ENCODE measurements at regions not wholly inside any gene's neighbourhood (a gene's known extent, or its start where the extent isn't known, plus 50 kb on each side); places are given as distances from the start of the nearest gene placed in this dataset.

DNA sequence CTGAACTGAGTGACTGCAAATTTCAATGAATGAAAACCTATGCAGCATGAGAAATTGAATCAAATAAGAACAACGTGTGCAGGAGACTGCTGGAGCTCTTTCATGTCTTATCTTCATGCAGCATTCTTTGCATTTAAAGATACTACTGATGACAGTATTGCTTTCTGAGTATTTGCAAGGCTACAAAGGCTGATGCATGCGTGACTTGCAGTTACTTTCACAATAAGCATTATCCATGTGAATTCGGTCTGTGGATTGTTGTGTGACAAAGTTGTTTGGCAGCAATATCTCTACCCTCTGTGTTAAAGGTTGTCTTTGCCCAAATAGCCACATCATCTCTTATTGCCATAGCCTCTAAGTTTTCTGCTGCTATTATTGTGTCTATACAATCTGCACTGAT, 102.1 kb upstream of the FBXL17 start:
- Histone ChIP-seq H3K9ac (ENCODE audit: low read length in 3 of 3) (no peak overlapping the region), H3K36me3 (ENCODE audit: control insufficient read depth in 2 of 3, insufficient read depth in 3 of 3, low read length in 3 of 3) (no peaks in the 10 kb centered on the region), H3K27ac (ENCODE audit: low read depth in 2 of 2, low read length in 2 of 2) (no peak overlapping the region), H3K4me1 (ENCODE audit: control insufficient read depth in 2 of 3, insufficient read depth in 2 of 3, low read depth in 1 of 3, low read length in 3 of 3) (no peaks in the 10 kb centered on the region), H3K27me3 (ENCODE audit: control insufficient read depth, insufficient read depth, low read length) (no peaks in the 10 kb centered on the region), H3K4me3 (ENCODE audit: low read length in 3 of 3) (no peak overlapping the region), H3K9me3 (ENCODE audit: control insufficient read depth in 2 of 3, insufficient read depth in 1 of 3, low read length in 3 of 3) (no peaks in the 10 kb centered on the region)
- TF ChIP-seq, protein P1, sequence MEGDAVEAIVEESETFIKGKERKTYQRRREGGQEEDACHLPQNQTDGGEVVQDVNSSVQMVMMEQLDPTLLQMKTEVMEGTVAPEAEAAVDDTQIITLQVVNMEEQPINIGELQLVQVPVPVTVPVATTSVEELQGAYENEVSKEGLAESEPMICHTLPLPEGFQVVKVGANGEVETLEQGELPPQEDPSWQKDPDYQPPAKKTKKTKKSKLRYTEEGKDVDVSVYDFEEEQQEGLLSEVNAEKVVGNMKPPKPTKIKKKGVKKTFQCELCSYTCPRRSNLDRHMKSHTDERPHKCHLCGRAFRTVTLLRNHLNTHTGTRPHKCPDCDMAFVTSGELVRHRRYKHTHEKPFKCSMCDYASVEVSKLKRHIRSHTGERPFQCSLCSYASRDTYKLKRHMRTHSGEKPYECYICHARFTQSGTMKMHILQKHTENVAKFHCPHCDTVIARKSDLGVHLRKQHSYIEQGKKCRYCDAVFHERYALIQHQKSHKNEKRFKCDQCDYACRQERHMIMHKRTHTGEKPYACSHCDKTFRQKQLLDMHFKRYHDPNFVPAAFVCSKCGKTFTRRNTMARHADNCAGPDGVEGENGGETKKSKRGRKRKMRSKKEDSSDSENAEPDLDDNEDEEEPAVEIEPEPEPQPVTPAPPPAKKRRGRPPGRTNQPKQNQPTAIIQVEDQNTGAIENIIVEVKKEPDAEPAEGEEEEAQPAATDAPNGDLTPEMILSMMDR (IDR thresholded peaks at IDR 0.05; ENCODE audit: borderline replicate concordance, extremely low read depth, insufficient read depth): no peak
- DNase-seq (no peak), FAIRE-seq (no peak)
- intact Hi-C loops (cut with DNase I): no loop called here

GRCh38 chr5:108481355-108481931, 99.5 kb upstream of the FBXL17 start:
- no peak overlapping the region for H3K4me3 ChIP-seq (ENCODE audit: low read length in 3 of 3)
- TF ChIP-seq, protein P1 (IDR thresholded peaks at IDR 0.05; ENCODE audit: borderline replicate concordance, extremely low read depth, insufficient read depth): peak; percentile 25
- no peak for FAIRE-seq
- H3K9ac ChIP-seq (ENCODE audit: low read length in 3 of 3): no peak overlapping the region
- no peaks in the 10 kb centered on the region for H3K27me3 ChIP-seq (ENCODE audit: control insufficient read depth, insufficient read depth, low read length)
- intact Hi-C loops (cut with DNase I): no loop called here
- no peaks in the 10 kb centered on the region for H3K36me3 ChIP-seq (ENCODE audit: control insufficient read depth in 2 of 3, insufficient read depth in 3 of 3, low read length in 3 of 3)
- no peaks in the 10 kb centered on the region for H3K9me3 ChIP-seq (ENCODE audit: control insufficient read depth in 2 of 3, insufficient read depth in 1 of 3, low read length in 3 of 3)
- DNase-seq: peak in 2 of 5 donors; percentile 43 to 59
- H3K4me1 ChIP-seq (ENCODE audit: control insufficient read depth in 2 of 3, insufficient read depth in 2 of 3, low read depth in 1 of 3, low read length in 3 of 3): no peaks in the 10 kb centered on the region
- H3K27ac ChIP-seq (ENCODE audit: low read depth in 2 of 2, low read length in 2 of 2): no peak overlapping the region

DNA sequence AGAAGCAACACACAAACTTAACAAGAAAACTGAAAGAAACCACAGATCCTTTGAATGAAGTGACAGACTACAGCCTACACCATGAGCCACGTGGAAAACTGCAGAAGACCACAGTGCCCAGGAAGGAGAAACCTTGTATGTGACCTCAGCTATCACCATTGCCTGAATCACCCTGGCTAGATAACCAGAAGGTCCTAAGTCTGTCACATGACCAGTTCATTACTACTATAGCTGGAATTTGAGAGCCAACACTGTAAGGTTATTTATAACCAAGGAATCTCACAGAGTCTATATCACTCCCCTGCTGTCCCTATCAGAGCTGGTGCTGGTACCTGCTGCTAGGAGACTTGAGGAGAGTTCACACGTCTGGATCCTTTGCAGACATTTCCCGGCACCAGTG, 90.3 kb upstream of the FBXL17 start:
- DNase-seq: no peak
- TF ChIP-seq, protein P1 (IDR thresholded peaks at IDR 0.05; ENCODE audit: borderline replicate concordance, extremely low read depth, insufficient read depth): no peak
- no peak for FAIRE-seq
- no peak overlapping the region for H3K27ac ChIP-seq (ENCODE audit: low read depth in 2 of 2, low read length in 2 of 2)
- H3K9me3 ChIP-seq (ENCODE audit: control insufficient read depth in 2 of 3, insufficient read depth in 1 of 3, low read length in 3 of 3): no peaks in the 10 kb centered on the region
- H3K4me1 ChIP-seq (ENCODE audit: control insufficient read depth in 2 of 3, insufficient read depth in 2 of 3, low read depth in 1 of 3, low read length in 3 of 3): no peaks in the 10 kb centered on the region
- H3K9ac ChIP-seq (ENCODE audit: low read length in 3 of 3): no peak overlapping the region
- no peaks in the 10 kb centered on the region for H3K36me3 ChIP-seq (ENCODE audit: control insufficient read depth in 2 of 3, insufficient read depth in 3 of 3, low read length in 3 of 3)
- intact Hi-C loops (cut with DNase I): no loop called here
- no peaks in the 10 kb centered on the region for H3K27me3 ChIP-seq (ENCODE audit: control insufficient read depth, insufficient read depth, low read length)
- no peak overlapping the region for H3K4me3 ChIP-seq (ENCODE audit: low read length in 3 of 3)

DNA sequence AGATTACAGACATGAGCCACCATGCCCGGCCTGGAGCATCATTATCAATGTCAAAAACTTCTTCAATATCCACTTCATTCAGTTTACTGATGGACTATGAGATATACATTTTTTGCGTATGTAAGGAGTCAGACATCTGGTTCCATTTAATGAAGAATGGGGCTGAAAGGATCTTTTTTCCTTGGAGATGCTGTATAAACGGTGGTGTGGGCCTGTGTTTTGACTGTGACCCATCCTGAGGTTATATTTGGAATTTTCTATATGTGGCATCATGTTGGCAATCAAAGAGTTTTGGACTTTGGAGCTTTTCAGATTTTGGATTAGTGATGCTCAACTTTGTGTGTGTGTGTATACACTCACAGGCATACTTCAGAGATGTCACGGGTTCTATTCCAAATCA, 85.7 kb upstream of the FBXL17 start:
- no peak overlapping the region for H3K27ac ChIP-seq (ENCODE audit: low read depth in 2 of 2, low read length in 2 of 2)
- no peak overlapping the region for H3K4me3 ChIP-seq (ENCODE audit: low read length in 3 of 3)
- no peak for DNase-seq
- H3K9me3 ChIP-seq (ENCODE audit: control insufficient read depth in 2 of 3, insufficient read depth in 1 of 3, low read length in 3 of 3): no peaks in the 10 kb centered on the region
- TF ChIP-seq, protein P1 (IDR thresholded peaks at IDR 0.05; ENCODE audit: borderline replicate concordance, extremely low read depth, insufficient read depth): no peak
- no peaks in the 10 kb centered on the region for H3K36me3 ChIP-seq (ENCODE audit: control insufficient read depth in 2 of 3, insufficient read depth in 3 of 3, low read length in 3 of 3)
- no peak overlapping the region for H3K9ac ChIP-seq (ENCODE audit: low read length in 3 of 3)
- intact Hi-C loops (cut with DNase I): no loop called here
- H3K4me1 ChIP-seq (ENCODE audit: control insufficient read depth in 2 of 3, insufficient read depth in 2 of 3, low read depth in 1 of 3, low read length in 3 of 3): no peaks in the 10 kb centered on the region
- no peak for FAIRE-seq
- H3K27me3 ChIP-seq (ENCODE audit: control insufficient read depth, insufficient read depth, low read length): no peaks in the 10 kb centered on the region

Data from kidney (tissue), 13 donors.